Sigmoid colon (tissue), 6 donors: ENCODE measurements at regions not wholly inside any gene's neighbourhood (a gene's known extent, or its start where the extent isn't known, plus 50 kb on each side); places are given as distances from the start of the nearest gene placed in this dataset.

Experiments
- DNase-seq: peaks from one replicate; pipeline ENCODE4 v3.0.0-alpha.2; 2019
- H3K27ac ChIP-seq, 4 donors: fragments of 200-600 bp; sonication (generic); one replicate each; pipeline ENCODE4 v1.5.1; 2016 to 2019; ENCODE audit warnings: mild to moderate bottlenecking in 1 of 4
- H3K27me3 ChIP-seq, 3 donors: fragments of 200-600 bp; sonication (generic); one replicate each; pipeline ENCODE4 v1.5.1; 2019; ENCODE audit warnings: mild to moderate bottlenecking in 1 of 3
- H3K36me3 ChIP-seq, 4 donors: fragments of 200-600 bp; sonication (generic); one replicate each; pipeline ENCODE4 v1.5.1; 2016 to 2019
- H3K4me1 ChIP-seq, 4 donors: fragments of 200-600 bp; sonication (generic); one replicate each; pipeline ENCODE4 v1.5.1; 2017 to 2019
- H3K4me3 ChIP-seq, 4 donors: fragments of 200-600 bp; sonication (generic); one replicate each; pipeline ENCODE4 v1.5.1; 2017 to 2019; ENCODE audit warnings: mild to moderate bottlenecking in 2 of 4, moderate library complexity in 1 of 4
- H3K9me3 ChIP-seq, 4 donors: fragments of 200-600 bp in 3 of 4; sonication (generic) in 3 of 4; one replicate each; pipeline versions ENCODE4 v1.5.1 to v1.6.1; 2013 to 2019
- EP300 ChIP-seq, 4 donors: sonication (generic); formaldehyde crosslinking; IDR thresholded peaks; one replicate each; pipeline ENCODE4 v1.6.1; 2017; ENCODE audit warnings: antibody characterized with exemption in 4 of 4
- POLR2A ChIP-seq, 2 donors: fragments of 450-650 bp; IDR thresholded peaks; one replicate each; pipeline ENCODE4 v1.6.1; 2016; ENCODE audit warnings: antibody characterized with exemption in 2 of 2, mild to moderate bottlenecking in 2 of 2, moderate library complexity in 2 of 2
- POLR2AphosphoS5 ChIP-seq, 4 donors: sonication (generic); formaldehyde crosslinking; IDR thresholded peaks; one replicate each; pipeline ENCODE4 v1.6.1; 2017; ENCODE audit warnings: antibody characterized with exemption in 4 of 4
- WGBS, 2 donors: extraction: QIAGEN DNeasy Blood & Tissue Kit; methylation state at CpG; one replicate each; pipeline ENCODE4 v1.1.7; 2013; 5-methylcytosine and 5-hydroxymethylcytosine counted together
- intact Hi-C: fragments of 100-400 bp; cut with DNase I; formaldehyde crosslinking; loops from one replicate; pipeline ENCODE4 v1.15.1; 2023
- TF ChIP-seq, protein P1 (sequence below), 4 experiments: fragments of 450-650 bp in 3 of 4; fragments of 200-600 bp in 1 of 4; IDR thresholded peaks; one replicate each; pipeline ENCODE4 v1.5.1; 2016 to 2019; ENCODE audit warnings: antibody characterized with exemption in 4 of 4, mild to moderate bottlenecking in 3 of 4, moderate library complexity in 2 of 4
- donor health status: healthy with polysubstance abuse.
- donor health status: healthy.

DNA sequence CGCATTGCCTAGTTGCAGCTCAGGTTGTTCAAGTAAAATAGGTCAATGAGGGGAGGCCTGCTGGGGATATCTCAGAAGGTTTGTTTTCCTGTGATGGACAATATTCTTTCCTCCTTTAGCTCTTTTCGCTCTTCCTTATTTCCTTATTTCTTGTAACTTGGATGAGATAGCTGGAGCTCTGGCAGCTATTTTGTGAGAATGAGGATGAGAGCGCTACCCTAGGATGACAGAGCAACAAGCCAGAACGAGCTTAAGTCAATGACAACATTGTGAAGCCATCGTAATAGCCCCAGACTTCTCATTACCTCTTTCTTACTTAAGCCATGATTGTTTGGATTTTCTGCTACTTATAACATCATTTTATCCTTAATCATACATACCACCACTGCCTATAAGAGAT, 124.3 kb upstream of the GATB start:
- TF ChIP-seq POLR2AphosphoS5 (IDR thresholded peaks at IDR 0.05) (no peak), EP300 (IDR thresholded peaks at IDR 0.05) (no peak), POLR2A (IDR thresholded peaks at IDR 0.05) (no peak)
- TF ChIP-seq, protein P1, sequence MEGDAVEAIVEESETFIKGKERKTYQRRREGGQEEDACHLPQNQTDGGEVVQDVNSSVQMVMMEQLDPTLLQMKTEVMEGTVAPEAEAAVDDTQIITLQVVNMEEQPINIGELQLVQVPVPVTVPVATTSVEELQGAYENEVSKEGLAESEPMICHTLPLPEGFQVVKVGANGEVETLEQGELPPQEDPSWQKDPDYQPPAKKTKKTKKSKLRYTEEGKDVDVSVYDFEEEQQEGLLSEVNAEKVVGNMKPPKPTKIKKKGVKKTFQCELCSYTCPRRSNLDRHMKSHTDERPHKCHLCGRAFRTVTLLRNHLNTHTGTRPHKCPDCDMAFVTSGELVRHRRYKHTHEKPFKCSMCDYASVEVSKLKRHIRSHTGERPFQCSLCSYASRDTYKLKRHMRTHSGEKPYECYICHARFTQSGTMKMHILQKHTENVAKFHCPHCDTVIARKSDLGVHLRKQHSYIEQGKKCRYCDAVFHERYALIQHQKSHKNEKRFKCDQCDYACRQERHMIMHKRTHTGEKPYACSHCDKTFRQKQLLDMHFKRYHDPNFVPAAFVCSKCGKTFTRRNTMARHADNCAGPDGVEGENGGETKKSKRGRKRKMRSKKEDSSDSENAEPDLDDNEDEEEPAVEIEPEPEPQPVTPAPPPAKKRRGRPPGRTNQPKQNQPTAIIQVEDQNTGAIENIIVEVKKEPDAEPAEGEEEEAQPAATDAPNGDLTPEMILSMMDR (IDR thresholded peaks at IDR 0.05) = no peak
- Histone ChIP-seq H3K4me3 (no peak overlapping the region), H3K9me3 (no peaks in the 10 kb centered on the region), H3K4me1 (peaks cover 0 to 9% (median 3%) of the 10 kb centered on the region in 4 donors), H3K36me3 (no peaks in the 10 kb centered on the region), H3K27me3 (no peaks in the 10 kb centered on the region), H3K27ac (no peak overlapping the region)
- intact Hi-C loops = no loop called here
- 92 to 93% methylated on average over 5 of the region's 5 CpGs for WGBS, 2 donors
- no peak for DNase-seq

DNA sequence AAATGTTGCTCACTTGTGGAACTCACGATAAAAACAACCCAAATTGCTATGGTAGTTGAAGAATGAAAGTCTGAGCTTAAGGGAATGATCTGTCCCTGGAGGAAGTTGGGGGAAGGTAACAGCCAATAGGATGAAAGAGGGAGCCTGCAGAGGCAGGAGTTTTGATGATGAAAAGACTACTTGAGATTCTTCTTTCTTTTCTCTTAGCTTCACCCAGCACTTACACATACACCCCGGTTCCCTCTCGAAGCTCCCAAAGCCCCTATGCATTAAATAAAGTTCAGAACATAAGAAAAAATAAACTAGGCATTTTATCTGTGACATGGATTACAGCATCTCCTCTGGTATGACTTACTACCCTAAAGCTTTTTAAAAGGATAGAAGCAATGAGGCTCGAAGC, 122.9 kb upstream of the GATB start:
- Histone ChIP-seq H3K4me1 (peaks cover 0 to 9% (median 3%) of the 10 kb centered on the region in 4 donors), H3K9me3 (no peaks in the 10 kb centered on the region), H3K4me3 (no peak overlapping the region), H3K36me3 (no peaks in the 10 kb centered on the region), H3K27me3 (no peaks in the 10 kb centered on the region), H3K27ac (no peak overlapping the region)
- intact Hi-C loops = no loop called here
- no peak for DNase-seq
- no peak for TF ChIP-seq POLR2AphosphoS5 (IDR thresholded peaks at IDR 0.05)
- no peak for TF ChIP-seq POLR2A (IDR thresholded peaks at IDR 0.05)
- TF ChIP-seq, protein P1 (IDR thresholded peaks at IDR 0.05) = no peak
- TF ChIP-seq EP300 (IDR thresholded peaks at IDR 0.05) = no peak
- WGBS, 2 donors = 89 to 90% methylated on average over 4 of the region's 4 CpGs

DNA sequence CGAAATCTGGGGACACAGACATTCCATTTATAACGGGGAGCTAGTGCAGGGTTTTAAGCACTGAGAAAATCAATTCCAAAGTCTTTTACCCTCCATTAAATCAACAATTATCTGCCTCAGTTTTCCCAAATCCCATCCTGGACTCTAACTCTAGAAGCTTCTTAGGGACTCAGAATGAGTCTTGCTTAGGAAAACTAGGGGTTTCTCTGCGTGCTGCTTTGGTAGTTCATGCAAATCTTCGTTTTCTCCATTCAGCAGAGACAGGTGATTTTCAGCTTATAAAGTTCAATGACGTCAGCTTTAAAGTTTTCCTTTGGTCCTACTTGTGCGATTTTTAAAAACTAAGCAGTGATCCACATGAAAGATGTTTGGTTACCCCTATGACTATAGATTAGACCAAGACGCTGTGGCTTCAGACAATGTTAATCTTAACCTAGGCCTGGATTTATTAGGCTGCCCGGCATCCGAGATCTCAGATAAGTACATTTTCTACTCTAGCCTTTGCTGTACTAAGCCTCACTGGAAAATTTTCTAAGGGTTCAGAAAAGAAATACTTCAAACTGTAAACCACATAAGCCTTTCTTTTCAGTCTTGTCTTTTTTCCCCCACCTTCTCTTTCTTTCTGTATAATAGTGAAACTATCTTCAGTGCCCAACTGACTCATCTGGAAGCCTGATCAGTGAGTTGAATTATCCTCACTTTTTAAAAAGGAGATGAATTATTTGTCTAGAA, 121.4 kb upstream of the GATB start:
- H3K36me3 ChIP-seq = no peaks in the 10 kb centered on the region
- H3K9me3 ChIP-seq = no peaks in the 10 kb centered on the region
- no peak for DNase-seq
- intact Hi-C loops = no loop called here
- H3K4me3 ChIP-seq = no peak overlapping the region
- H3K27me3 ChIP-seq = no peaks in the 10 kb centered on the region
- H3K4me1 ChIP-seq = peaks cover 0 to 4% (median under 1%) of the 10 kb centered on the region in 4 donors
- 79 to 86% methylated on average over 9 of the region's 9 CpGs for WGBS, 2 donors
- no peak for TF ChIP-seq POLR2AphosphoS5 (IDR thresholded peaks at IDR 0.05)
- no peak overlapping the region for H3K27ac ChIP-seq

DNA sequence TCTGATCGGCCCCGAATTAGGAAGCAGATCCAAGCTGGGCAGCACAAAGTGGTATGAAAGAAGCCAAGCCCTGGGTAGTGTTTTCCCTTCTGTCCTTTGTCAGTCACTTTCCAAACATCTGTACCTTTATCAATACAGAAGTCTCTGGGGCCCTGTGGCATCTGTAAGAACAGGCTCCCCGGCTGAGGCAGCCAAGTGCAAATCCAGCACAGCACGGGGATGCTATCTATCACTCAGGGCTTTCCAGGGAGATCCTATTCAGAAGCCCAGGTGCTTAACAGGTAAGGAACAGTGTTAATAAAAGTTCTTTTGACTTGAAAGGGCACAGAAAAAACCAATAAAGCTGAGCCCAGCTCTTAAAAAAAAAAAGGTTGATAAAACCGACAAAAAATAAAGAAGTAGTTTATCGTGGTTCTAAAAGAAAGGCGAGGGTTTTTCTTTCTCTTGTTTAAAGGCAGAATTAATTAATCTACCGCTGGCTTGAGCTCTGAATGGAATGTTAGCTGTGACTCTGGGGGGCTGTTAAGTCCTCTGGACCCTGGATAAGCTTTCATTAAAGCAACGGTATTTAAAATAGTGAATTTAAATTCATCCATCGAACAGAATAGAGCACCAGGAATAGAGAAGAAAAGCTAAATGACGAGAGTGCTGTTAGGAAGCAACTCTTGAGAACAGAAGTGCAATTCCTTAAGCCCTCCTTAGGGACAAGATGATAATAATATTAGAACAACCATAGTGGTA, 119.1 kb upstream of the GATB start:
- Histone ChIP-seq H3K27ac (no peak overlapping the region), H3K4me1 (no peaks in the 10 kb centered on the region), H3K9me3 (no peaks in the 10 kb centered on the region), H3K36me3 (no peaks in the 10 kb centered on the region), H3K4me3 (no peak overlapping the region), H3K27me3 (no peaks in the 10 kb centered on the region)
- 80 to 83% methylated on average over 11 of the region's 11 CpGs for WGBS, 2 donors
- intact Hi-C loops = no loop called here
- TF ChIP-seq, protein P1 (IDR thresholded peaks at IDR 0.05) = no peak
- no peak for TF ChIP-seq POLR2AphosphoS5 (IDR thresholded peaks at IDR 0.05)
- no peak for TF ChIP-seq POLR2A (IDR thresholded peaks at IDR 0.05)
- TF ChIP-seq EP300 (IDR thresholded peaks at IDR 0.05) = no peak
- DNase-seq = no peak

DNA sequence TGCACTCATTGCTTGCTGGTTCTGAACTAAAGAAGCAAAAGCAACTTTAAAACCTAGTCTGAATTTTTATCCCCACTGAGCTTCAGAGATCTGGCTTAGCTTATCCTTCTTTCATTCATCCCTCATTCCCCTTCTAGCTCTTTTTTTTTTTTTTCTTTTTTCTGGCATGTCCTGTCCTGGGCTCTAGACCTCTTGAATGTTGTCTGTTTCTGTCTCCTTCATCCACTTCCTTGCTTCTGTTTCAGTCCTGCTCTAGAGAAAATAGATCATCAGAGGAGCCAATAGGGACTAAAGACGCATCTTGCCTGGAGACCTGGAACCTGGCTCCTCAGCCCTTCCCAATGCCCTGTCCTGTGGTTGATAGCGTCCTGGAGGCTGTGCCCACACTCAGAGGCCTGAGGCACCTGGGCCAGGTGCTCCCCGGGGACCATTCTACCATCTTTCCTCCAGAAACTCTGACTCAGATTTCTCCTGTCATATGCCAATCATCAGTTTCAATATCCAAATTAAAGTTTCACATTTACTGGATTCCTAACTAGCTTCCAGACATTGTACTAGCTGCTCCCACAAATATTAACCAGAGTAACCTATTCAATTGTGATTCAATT, 115.7 kb upstream of the GATB start:
- no peaks in the 10 kb centered on the region for H3K27me3 ChIP-seq
- no peaks in the 10 kb centered on the region for H3K4me1 ChIP-seq
- H3K4me3 ChIP-seq = no peak overlapping the region
- no peak for TF ChIP-seq POLR2AphosphoS5 (IDR thresholded peaks at IDR 0.05)
- no peak for TF ChIP-seq POLR2A (IDR thresholded peaks at IDR 0.05)
- TF ChIP-seq, protein P1 (IDR thresholded peaks at IDR 0.05) = no peak
- no peak for TF ChIP-seq EP300 (IDR thresholded peaks at IDR 0.05)
- intact Hi-C loops = no loop called here
- H3K9me3 ChIP-seq = no peaks in the 10 kb centered on the region
- no peak for DNase-seq
- 81 to 84% methylated on average over 3 of the region's 3 CpGs for WGBS, 2 donors
- H3K36me3 ChIP-seq = no peaks in the 10 kb centered on the region
- H3K27ac ChIP-seq = no peak overlapping the region
